ENCODE measurements at regions not wholly inside any gene's neighbourhood (a gene's known extent, or its start where the extent isn't known, plus 50 kb on each side); places are given as distances from the start of the nearest gene placed in this dataset.

DNA sequence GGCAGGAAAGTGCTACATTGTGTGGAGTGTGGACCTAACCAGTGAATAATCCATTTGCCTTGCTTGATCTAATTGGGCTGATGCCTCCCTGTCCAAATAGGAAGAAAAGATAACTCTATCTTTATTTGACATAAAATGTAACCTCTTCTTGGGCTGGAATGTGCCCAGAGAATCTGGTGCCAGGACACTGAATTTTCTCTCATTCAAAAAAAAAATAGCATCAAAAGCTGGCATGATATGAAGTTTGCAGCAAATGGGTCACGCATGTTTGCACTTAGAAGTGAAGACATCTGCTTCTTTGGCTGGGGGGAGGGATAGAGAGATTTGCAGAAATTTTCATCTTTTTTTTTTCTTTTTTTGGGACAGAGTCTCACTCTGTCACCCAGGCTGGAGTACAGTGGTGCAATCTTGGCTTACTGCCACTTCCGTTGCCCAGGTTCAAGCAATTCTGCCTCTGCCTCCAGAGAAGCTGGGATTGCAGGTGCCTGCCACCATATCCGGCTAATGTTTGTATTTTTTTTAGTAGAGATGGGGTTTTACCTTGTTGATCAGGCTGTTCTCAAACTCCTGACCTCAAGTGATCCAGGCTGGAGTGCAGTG, 478.2 kb upstream of the EEF2KMT start:
- no peak overlapping the region for H3K4me2 ChIP-seq (ENCODE audit: low read length)
- no peaks in the 10 kb centered on the region for H3K36me3 ChIP-seq (replicated peaks; ENCODE audit: low read depth, low read length)
- no peak for TF ChIP-seq EZH2phosphoT487 (IDR thresholded peaks at IDR 0.05; ENCODE audit: low read depth)
- TF ChIP-seq, protein P1, sequence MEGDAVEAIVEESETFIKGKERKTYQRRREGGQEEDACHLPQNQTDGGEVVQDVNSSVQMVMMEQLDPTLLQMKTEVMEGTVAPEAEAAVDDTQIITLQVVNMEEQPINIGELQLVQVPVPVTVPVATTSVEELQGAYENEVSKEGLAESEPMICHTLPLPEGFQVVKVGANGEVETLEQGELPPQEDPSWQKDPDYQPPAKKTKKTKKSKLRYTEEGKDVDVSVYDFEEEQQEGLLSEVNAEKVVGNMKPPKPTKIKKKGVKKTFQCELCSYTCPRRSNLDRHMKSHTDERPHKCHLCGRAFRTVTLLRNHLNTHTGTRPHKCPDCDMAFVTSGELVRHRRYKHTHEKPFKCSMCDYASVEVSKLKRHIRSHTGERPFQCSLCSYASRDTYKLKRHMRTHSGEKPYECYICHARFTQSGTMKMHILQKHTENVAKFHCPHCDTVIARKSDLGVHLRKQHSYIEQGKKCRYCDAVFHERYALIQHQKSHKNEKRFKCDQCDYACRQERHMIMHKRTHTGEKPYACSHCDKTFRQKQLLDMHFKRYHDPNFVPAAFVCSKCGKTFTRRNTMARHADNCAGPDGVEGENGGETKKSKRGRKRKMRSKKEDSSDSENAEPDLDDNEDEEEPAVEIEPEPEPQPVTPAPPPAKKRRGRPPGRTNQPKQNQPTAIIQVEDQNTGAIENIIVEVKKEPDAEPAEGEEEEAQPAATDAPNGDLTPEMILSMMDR (IDR thresholded peaks at IDR 0.05; ENCODE audit: low read depth, low read length), result no peak
- H3K9me3 ChIP-seq (ENCODE audit: insufficient read depth, low read length), result no peaks in the 10 kb centered on the region
- H3K27me3 ChIP-seq (ENCODE audit: low read depth, low read length), result no peaks in the 10 kb centered on the region
- H3K27ac ChIP-seq (ENCODE audit: low read length), result no peak overlapping the region
- no peak overlapping the region for H2AFZ ChIP-seq (ENCODE audit: low read depth, low read length)
- no peak overlapping the region for H3K9ac ChIP-seq (ENCODE audit: low read length)
- no peaks in the 10 kb centered on the region for H3K4me1 ChIP-seq (ENCODE audit: low read length)
- no peaks in the 10 kb centered on the region for H3K79me2 ChIP-seq (ENCODE audit: low read length)
- no peak overlapping the region for H3K4me3 ChIP-seq (ENCODE audit: low read length)
- no peaks in the 10 kb centered on the region for H4K20me1 ChIP-seq (ENCODE audit: insufficient read depth, low read length)

DNA sequence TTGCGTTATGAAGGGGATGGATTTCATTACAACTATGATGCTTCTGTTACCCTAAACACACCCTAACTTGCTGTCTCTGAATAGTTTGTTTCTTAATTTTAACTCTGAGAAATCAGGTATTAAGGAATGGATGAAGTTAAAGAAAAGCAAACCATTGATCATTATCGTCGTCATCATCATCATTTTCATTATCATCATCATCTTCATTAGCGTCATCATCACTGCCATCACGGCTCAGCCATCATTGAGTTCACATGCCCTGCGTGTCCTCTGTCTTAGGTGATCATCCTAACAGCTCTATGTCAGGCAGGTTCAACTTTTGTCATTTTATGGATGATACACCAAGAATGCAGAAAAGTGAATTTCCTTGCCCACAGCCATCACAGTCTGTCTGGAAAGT, 477.5 kb upstream of the EEF2KMT start:
- Histone ChIP-seq H3K27ac (ENCODE audit: low read length) (no peak overlapping the region), H4K20me1 (ENCODE audit: insufficient read depth, low read length) (no peaks in the 10 kb centered on the region), H3K27me3 (ENCODE audit: low read depth, low read length) (no peaks in the 10 kb centered on the region), H3K36me3 (replicated peaks; ENCODE audit: low read depth, low read length) (no peaks in the 10 kb centered on the region), H2AFZ (ENCODE audit: low read depth, low read length) (no peak overlapping the region), H3K4me3 (ENCODE audit: low read length) (no peak overlapping the region), H3K4me1 (ENCODE audit: low read length) (no peaks in the 10 kb centered on the region), H3K9me3 (ENCODE audit: insufficient read depth, low read length) (no peaks in the 10 kb centered on the region), H3K4me2 (ENCODE audit: low read length) (no peak overlapping the region), H3K9ac (ENCODE audit: low read length) (no peak overlapping the region), H3K79me2 (ENCODE audit: low read length) (no peaks in the 10 kb centered on the region)
- TF ChIP-seq, protein P1 (IDR thresholded peaks at IDR 0.05; ENCODE audit: low read depth, low read length), result no peak
- no peak for TF ChIP-seq EZH2phosphoT487 (IDR thresholded peaks at IDR 0.05; ENCODE audit: low read depth)

DNA sequence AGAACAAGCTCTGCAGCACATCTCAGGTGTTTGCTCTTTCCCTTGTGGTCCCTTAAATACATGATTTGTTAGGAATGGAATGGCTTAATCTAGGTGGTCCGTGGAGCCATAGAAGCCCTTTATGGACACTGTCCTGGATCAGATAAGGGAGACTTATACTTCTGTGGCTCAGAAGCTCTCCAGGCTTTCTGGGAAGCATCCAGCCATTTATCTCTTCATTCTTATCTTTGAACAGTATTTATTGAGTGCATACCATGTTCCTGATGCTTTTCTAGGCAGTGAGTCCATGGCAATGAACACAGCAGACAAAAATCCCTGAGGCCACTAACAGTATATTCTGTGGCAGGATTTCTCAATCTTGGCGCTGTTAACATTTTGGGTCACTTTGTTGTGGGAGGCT, 474.5 kb upstream of the EEF2KMT start:
- Histone ChIP-seq H3K9me3 (ENCODE audit: insufficient read depth, low read length) (no peaks in the 10 kb centered on the region), H4K20me1 (ENCODE audit: insufficient read depth, low read length) (no peaks in the 10 kb centered on the region), H3K27me3 (ENCODE audit: low read depth, low read length) (no peaks in the 10 kb centered on the region), H3K36me3 (replicated peaks; ENCODE audit: low read depth, low read length) (no peaks in the 10 kb centered on the region), H3K4me1 (ENCODE audit: low read length) (no peaks in the 10 kb centered on the region), H3K4me3 (ENCODE audit: low read length) (no peak overlapping the region), H3K27ac (ENCODE audit: low read length) (no peak overlapping the region), H3K79me2 (ENCODE audit: low read length) (no peaks in the 10 kb centered on the region), H2AFZ (ENCODE audit: low read depth, low read length) (no peak overlapping the region), H3K4me2 (ENCODE audit: low read length) (no peak overlapping the region), H3K9ac (ENCODE audit: low read length) (no peak overlapping the region)
- TF ChIP-seq, protein P1 (IDR thresholded peaks at IDR 0.05; ENCODE audit: low read depth, low read length), result no peak
- TF ChIP-seq EZH2phosphoT487 (IDR thresholded peaks at IDR 0.05; ENCODE audit: low read depth), result no peak

DNA sequence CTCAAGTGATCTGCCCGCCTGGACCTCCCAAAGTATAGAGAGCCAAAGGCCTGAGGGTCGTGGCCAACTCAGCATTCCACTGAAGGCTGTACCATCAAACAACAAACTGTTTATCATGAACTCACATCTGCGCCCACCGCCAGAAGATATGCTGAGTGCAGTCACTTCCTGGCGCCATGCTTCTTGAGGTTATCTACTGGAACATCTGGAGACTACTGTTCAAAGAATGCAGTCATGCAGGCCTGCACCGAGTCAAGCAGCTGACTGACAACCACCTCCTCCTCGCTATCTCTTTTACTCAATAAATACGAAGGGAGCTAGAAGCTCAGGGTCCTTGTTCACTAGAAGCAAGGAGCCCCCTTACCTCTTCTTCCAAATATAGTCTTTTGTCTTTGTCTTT, 473.9 kb upstream of the EEF2KMT start:
- H3K27ac ChIP-seq (ENCODE audit: low read length), result no peak overlapping the region
- H3K27me3 ChIP-seq (ENCODE audit: low read depth, low read length), result no peaks in the 10 kb centered on the region
- no peak for TF ChIP-seq EZH2phosphoT487 (IDR thresholded peaks at IDR 0.05; ENCODE audit: low read depth)
- TF ChIP-seq, protein P1 (IDR thresholded peaks at IDR 0.05; ENCODE audit: low read depth, low read length), result no peak
- H3K79me2 ChIP-seq (ENCODE audit: low read length), result no peaks in the 10 kb centered on the region
- H3K4me3 ChIP-seq (ENCODE audit: low read length), result no peak overlapping the region
- no peaks in the 10 kb centered on the region for H3K36me3 ChIP-seq (replicated peaks; ENCODE audit: low read depth, low read length)
- H3K9me3 ChIP-seq (ENCODE audit: insufficient read depth, low read length), result no peaks in the 10 kb centered on the region
- H3K4me1 ChIP-seq (ENCODE audit: low read length), result no peaks in the 10 kb centered on the region
- H2AFZ ChIP-seq (ENCODE audit: low read depth, low read length), result no peak overlapping the region
- no peak overlapping the region for H3K4me2 ChIP-seq (ENCODE audit: low read length)
- no peak overlapping the region for H3K9ac ChIP-seq (ENCODE audit: low read length)
- H4K20me1 ChIP-seq (ENCODE audit: insufficient read depth, low read length), result no peaks in the 10 kb centered on the region
